Endothelial cell of umbilical vein (primary cell): ENCODE measurements at regions not wholly inside any gene's neighbourhood (a gene's known extent, or its start where the extent isn't known, plus 50 kb on each side); places are given as distances from the start of the nearest gene placed in this dataset.

Source experiments
- BruUV-seq: library from RNA; stranded (reverse); fragments of 400-500 nt; replicated peaks from 2 replicates; lab custom pipeline; 2021; lab: Mats Ljungman, UMichigan
- CTCF ChIA-PET: fragments of 300-600, 350-600 bp; sonication (Branson Sonifier 250); formaldehyde crosslinking; loops from one replicate; lab custom pipeline; 2021; ENCODE audit warnings: antibody characterized with exemption, inconsistent platforms; lab: Charles Lee
- POLR2A ChIA-PET: fragments of 300-600, 350-600 bp; sonication (Branson Sonifier 250); formaldehyde crosslinking; loops from one replicate; lab custom pipeline; 2021; ENCODE audit warnings: antibody characterized with exemption, inconsistent platforms; lab: Charles Lee
- DNase-seq: peaks from one replicate; pipeline ENCODE4 v3.0.0-alpha.2; 2011; ENCODE audit warnings: low read depth, low spot score
- FAIRE-seq: peaks from 2 replicates; lab custom pipeline; 2011; peaks lifted over from hg19 to GRCh38; lab: Jason Lieb, UNC
- H2AFZ ChIP-seq: 2 replicates; pipeline ENCODE4 v1.6.0; 2012; ENCODE audit warnings: low read depth, low read length, control low read depth, inconsistent platforms
- H3K27ac ChIP-seq: 2 replicates; pipeline ENCODE4 v1.5.1; 2011; ENCODE audit warnings: low read depth, mild to moderate bottlenecking, control low read depth, low read length, moderate library complexity; ENCODE audit not compliant: insufficient read depth
- H3K27me3 ChIP-seq, 2 experiments: 2 replicates each; pipeline versions ENCODE4 v1.6.0 to v1.6.1; 2011; ENCODE audit warnings: low read length in 2 of 2, mixed read lengths in 1 of 2; ENCODE audit not compliant: control insufficient read depth in 2 of 2, insufficient read depth in 2 of 2
- H3K36me3 ChIP-seq, 2 experiments: 2 replicates in 1 of 2; 3 replicates in 1 of 2; pipeline ENCODE4 v1.5.1; 2011; ENCODE audit warnings: low read length in 2 of 2, mild to moderate bottlenecking in 1 of 2, moderate library complexity in 1 of 2; ENCODE audit not compliant: control insufficient read depth in 2 of 2, insufficient read depth in 2 of 2; ENCODE audit errors: extremely low read depth in 1 of 2
- H3K4me1 ChIP-seq: 3 replicates; pipeline ENCODE4 v1.5.1; 2011; ENCODE audit warnings: mild to moderate bottlenecking, low read length; ENCODE audit not compliant: control insufficient read depth, insufficient read depth; ENCODE audit errors: extremely low read depth
- H3K4me2 ChIP-seq: 2 replicates; pipeline ENCODE4 v1.6.1; 2011; ENCODE audit warnings: low read length, control low read depth, mixed read lengths; ENCODE audit not compliant: insufficient read depth
- H3K4me3 ChIP-seq, 3 experiments: fragments of 200-600 bp in 1 of 3; sonication (generic), shearing (Covaris generic) in 1 of 3; replicated peaks in 1 of 3; 2 replicates each; pipeline ENCODE4 v1.5.1; 2011 to 2016; ENCODE audit warnings: control low read depth in 3 of 3, low read length in 3 of 3, mild to moderate bottlenecking in 2 of 3, inconsistent platforms in 1 of 3, low read depth in 1 of 3, moderate library complexity in 1 of 3; ENCODE audit not compliant: insufficient read depth in 1 of 3
- H3K79me2 ChIP-seq: 2 replicates; pipeline ENCODE4 v1.6.0; 2012; ENCODE audit warnings: low read length, inconsistent platforms; ENCODE audit not compliant: control insufficient read depth, insufficient read depth
- H3K9ac ChIP-seq: replicated peaks from 2 replicates; pipeline ENCODE3; 2011; ENCODE audit warnings: low read length, control low read depth; ENCODE audit not compliant: insufficient read depth; ENCODE audit errors: extremely low read depth
- H3K9me1 ChIP-seq: replicated peaks from 3 replicates; pipeline ENCODE4 v1.6.0; 2011; ENCODE audit warnings: mild to moderate bottlenecking, low read length; ENCODE audit not compliant: control insufficient read depth, insufficient read depth; ENCODE audit errors: extremely low read depth
- H3K9me3 ChIP-seq: replicated peaks from 2 replicates; pipeline ENCODE4 v1.5.1; 2012; ENCODE audit warnings: low read length, inconsistent platforms; ENCODE audit not compliant: control insufficient read depth, insufficient read depth
- H4K20me1 ChIP-seq: replicated peaks from 2 replicates; pipeline ENCODE3; 2011; ENCODE audit warnings: mild to moderate bottlenecking, low read length; ENCODE audit not compliant: control insufficient read depth, insufficient read depth; ENCODE audit errors: extremely low read depth
- CTCF ChIP-seq, 2 donors: IDR thresholded peaks; 1 replicate in 1 of 2; 2 replicates in 1 of 2; pipeline ENCODE4 v1.5.1; 2011; ENCODE audit warnings: low read length in 2 of 2, mild to moderate bottlenecking in 2 of 2, moderate library complexity in 2 of 2, control low read depth in 1 of 2, inconsistent platforms in 1 of 2, low read depth in 1 of 2; ENCODE audit not compliant: insufficient read depth in 1 of 2; ENCODE audit errors: extremely low read depth in 1 of 2
- EZH2 ChIP-seq: IDR thresholded peaks from 2 replicates; pipeline ENCODE4 v1.6.1; 2012; ENCODE audit warnings: borderline replicate concordance, low read depth, mild to moderate bottlenecking, moderate library complexity, low read length, inconsistent platforms; ENCODE audit not compliant: severe bottlenecking
- FOS ChIP-seq: IDR thresholded peaks from 2 replicates; pipeline ENCODE4 v1.6.1; 2011; ENCODE audit warnings: mild to moderate bottlenecking, low read length, moderate library complexity, borderline replicate concordance; ENCODE audit not compliant: insufficient read depth
- GATA2 ChIP-seq: IDR thresholded peaks from 2 replicates; pipeline ENCODE4 v1.7.0; 2011; ENCODE audit warnings: low read depth, mild to moderate bottlenecking, moderate library complexity, mixed read lengths, low read length; ENCODE audit not compliant: insufficient read length, insufficient read depth
- JUN ChIP-seq: IDR thresholded peaks from 2 replicates; pipeline ENCODE4 v1.6.1; 2011; ENCODE audit warnings: borderline replicate concordance, low read depth; ENCODE audit not compliant: insufficient read length, insufficient read depth
- MAX ChIP-seq: IDR thresholded peaks from 2 replicates; pipeline ENCODE4 v1.6.1; 2011; ENCODE audit not compliant: insufficient read depth, insufficient read length
- MYC ChIP-seq: IDR thresholded peaks from one replicate; pipeline ENCODE4 v1.6.1; 2011; ENCODE audit warnings: mild to moderate bottlenecking, low read depth, low read length
- POLR2A ChIP-seq: IDR thresholded peaks from 2 replicates; pipeline ENCODE4 v1.6.1; 2012; ENCODE audit warnings: low read depth, mild to moderate bottlenecking, control low read depth, low read length
- POLR2AphosphoS5 ChIP-seq: IDR thresholded peaks from 2 replicates; pipeline ENCODE4 v1.6.1; 2012; ENCODE audit warnings: low read depth, mild to moderate bottlenecking, control low read depth, low read length, moderate library complexity; ENCODE audit not compliant: insufficient read depth
- dilution Hi-C: fragments of 300-500 bp; cut with MboI; formaldehyde crosslinking; loops from one replicate; pipeline ENCODE4 v1.15.0; 2019; ENCODE audit warnings: low sequenced_read_pairs; ENCODE audit not compliant: extremely low pct_ligation_motif_present
- intact Hi-C: fragments of 100-400 bp; cut with micrococcal nuclease; formaldehyde crosslinking; loops from one replicate; pipeline ENCODE4 v1.10.0; 2022

DNA sequence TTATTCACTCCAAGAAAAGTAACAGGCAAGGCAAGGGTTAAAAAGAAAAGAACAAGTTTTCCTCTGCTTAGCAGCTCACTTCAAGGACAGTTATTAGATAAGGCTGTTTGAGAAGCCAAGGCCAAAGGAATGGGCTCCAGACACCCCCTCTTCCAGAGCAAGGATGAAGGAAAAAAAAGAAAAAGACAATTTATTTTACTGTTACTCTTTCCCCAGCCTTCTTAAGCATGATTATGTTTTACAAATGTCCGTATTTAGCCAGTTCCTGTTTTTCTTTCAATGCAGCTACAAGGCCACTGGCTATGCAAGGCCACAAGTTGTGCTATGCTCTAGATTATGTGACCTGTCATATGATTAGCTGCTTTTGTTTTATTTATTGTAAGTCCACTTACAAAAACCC lies 106.5 kb upstream of the SIMC1 start:
- POLR2A ChIA-PET = no interaction called here
- TF ChIP-seq CTCF (IDR thresholded peaks at IDR 0.05; ENCODE audit: extremely low read depth in 1 of 2, insufficient read depth in 1 of 2, low read depth in 1 of 2, low read length in 2 of 2) = no peak
- no peak for TF ChIP-seq GATA2
- TF ChIP-seq POLR2AphosphoS5 = no peak
- TF ChIP-seq EZH2 = no peak
- no peak for TF ChIP-seq JUN
- TF ChIP-seq MYC = no peak
- no peak for TF ChIP-seq FOS
- TF ChIP-seq POLR2A = no peak
- TF ChIP-seq MAX = no peak

More for the DNA sequence above, 106.5 kb upstream of the SIMC1 start:
- no peak overlapping the region for H3K9ac ChIP-seq
- no peak overlapping the region for H3K27ac ChIP-seq
- H3K4me1 ChIP-seq = no peaks in the 10 kb centered on the region
- no peaks in the 10 kb centered on the region for H3K9me3 ChIP-seq
- no peaks in the 10 kb centered on the region for H4K20me1 ChIP-seq
- no peaks in the 10 kb centered on the region for H3K9me1 ChIP-seq
- no peak overlapping the region for H3K4me2 ChIP-seq
- intact Hi-C loops = no loop called here
- DNase-seq = no peak
- H2AFZ ChIP-seq = no peak overlapping the region
- no peak overlapping the region for H3K4me3 ChIP-seq
- no peak for FAIRE-seq
- H3K79me2 ChIP-seq = no peaks in the 10 kb centered on the region
- CTCF ChIA-PET = no interaction called here
- BruUV-seq = no TSS peak
- dilution Hi-C loops = no loop called here
- H3K36me3 ChIP-seq = no peaks in the 10 kb centered on the region
- H3K27me3 ChIP-seq = peaks cover 0 to 4% of the 10 kb centered on the region in 2 experiments
